NT2/D1 (cell line): ENCODE measurements at regions not wholly inside any gene's neighbourhood (a gene's known extent, or its start where the extent isn't known, plus 50 kb on each side); places are given as distances from the start of the nearest gene placed in this dataset.

Source experiments
- DNase-seq: peaks from one replicate; pipeline ENCODE4 v3.0.0-alpha.2; 2011; ENCODE audit warnings: low read depth, low spot score
- H3K27me3 ChIP-seq: 2 replicates; pipeline ENCODE4 v1.6.0; 2011; ENCODE audit warnings: mild to moderate bottlenecking; ENCODE audit not compliant: insufficient read length, insufficient read depth
- H3K36me3 ChIP-seq: 2 replicates; pipeline ENCODE4 v1.6.1; 2011; ENCODE audit warnings: mild to moderate bottlenecking, low read length, mixed read lengths; ENCODE audit not compliant: insufficient read depth, insufficient read length
- H3K4me1 ChIP-seq: 2 replicates; pipeline ENCODE4 v1.5.1; 2011; ENCODE audit not compliant: insufficient read depth, insufficient read length
- H3K4me3 ChIP-seq: 2 replicates; pipeline ENCODE4 v1.5.1; 2011; ENCODE audit warnings: low read depth; ENCODE audit not compliant: insufficient read length
- H3K9ac ChIP-seq: 2 replicates; pipeline ENCODE4 v1.6.0; 2011; ENCODE audit warnings: low read depth; ENCODE audit not compliant: insufficient read length
- H3K9me3 ChIP-seq: 2 replicates; pipeline ENCODE4 v1.5.1; 2011; ENCODE audit warnings: mild to moderate bottlenecking, low read length; ENCODE audit not compliant: insufficient read depth
- SUZ12 ChIP-seq: IDR thresholded peaks from 2 replicates; pipeline ENCODE4 v1.6.1; 2011; ENCODE audit not compliant: insufficient read length, insufficient read depth; ENCODE audit errors: extremely low read depth
- YY1 ChIP-seq: IDR thresholded peaks from 2 replicates; pipeline ENCODE4 v1.6.1; 2011; ENCODE audit not compliant: insufficient read length, insufficient read depth
- ZNF274 ChIP-seq: IDR thresholded peaks from 2 replicates; pipeline ENCODE4 v1.6.1; 2011; ENCODE audit warnings: mild to moderate bottlenecking, low read depth, low read length

DNA sequence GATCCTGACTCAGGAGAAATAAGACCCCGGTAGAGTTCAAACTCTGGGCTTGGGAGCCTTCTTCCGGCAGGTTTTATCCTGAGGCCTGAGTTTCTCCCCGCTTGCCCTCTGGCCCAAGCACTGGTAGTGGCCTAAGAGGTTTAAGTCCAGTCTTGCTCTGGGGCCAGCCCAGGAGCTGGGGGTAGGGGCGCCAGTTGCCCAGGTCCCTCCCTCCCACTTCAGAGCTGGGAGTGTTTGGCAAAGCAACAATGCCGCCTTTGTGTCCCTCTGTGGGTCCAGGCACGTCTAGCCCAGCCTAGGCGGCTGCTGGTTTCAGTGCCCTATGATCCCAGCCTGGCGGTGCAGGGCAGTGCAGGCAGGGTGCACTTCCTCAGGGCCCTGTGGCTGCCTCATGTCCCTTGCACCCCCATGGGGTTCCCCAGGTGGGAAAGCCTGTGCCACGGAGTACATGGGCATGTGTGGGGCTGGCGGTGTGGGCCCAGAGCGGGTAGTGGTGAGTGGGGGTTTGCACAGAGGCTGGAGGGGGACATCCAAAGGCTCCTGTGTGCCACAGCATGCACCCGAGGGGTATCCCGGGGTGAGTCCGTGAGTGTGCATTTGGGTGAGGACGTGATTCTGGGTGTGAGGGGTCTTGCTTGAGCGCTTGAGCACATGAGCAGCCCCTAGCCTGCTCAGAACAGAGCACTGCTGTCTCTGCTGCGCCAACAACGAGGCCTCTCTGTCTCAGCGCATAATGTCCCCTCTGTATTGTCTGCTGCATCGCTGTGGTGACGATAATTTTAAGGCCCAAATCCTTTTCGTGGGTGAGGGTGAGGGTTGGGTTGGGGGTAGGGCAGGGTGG lies 61.7 kb upstream of the PSD2 start:
- no peaks in the 10 kb centered on the region for H3K36me3 ChIP-seq
- DNase-seq: no peak
- no peaks in the 10 kb centered on the region for H3K27me3 ChIP-seq
- peaks cover 3% of the 10 kb centered on the region for H3K4me1 ChIP-seq
- no peaks in the 10 kb centered on the region for H3K9me3 ChIP-seq
- H3K9ac ChIP-seq: peak overlapping the region; percentile 47
- H3K4me3 ChIP-seq: no peak overlapping the region
- TF ChIP-seq ZNF274 (no peak), YY1 (no peak), SUZ12 (no peak)

DNA sequence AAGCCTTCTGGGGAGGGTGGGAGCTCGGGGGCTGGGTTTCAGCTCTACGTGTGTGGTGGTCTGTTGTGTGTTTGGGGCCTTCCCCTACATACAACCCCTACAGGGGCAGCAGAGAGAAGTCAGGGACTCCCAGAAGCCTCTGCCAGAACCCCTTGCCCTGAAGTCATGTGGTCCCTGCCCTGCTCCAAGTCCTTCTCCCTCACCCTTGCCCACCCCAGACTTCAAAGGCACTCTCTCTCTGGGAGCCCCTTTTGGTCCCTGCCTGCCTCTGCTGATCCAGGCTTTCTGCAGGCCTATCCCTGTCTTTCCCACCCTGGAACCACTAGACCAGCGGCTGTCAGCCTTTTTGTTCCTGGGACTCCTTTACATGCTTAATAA lies 61.1 kb upstream of the PSD2 start:
- DNase-seq: no peak
- Histone ChIP-seq H3K4me3 (no peak overlapping the region), H3K36me3 (no peaks in the 10 kb centered on the region), H3K9me3 (no peaks in the 10 kb centered on the region), H3K27me3 (no peaks in the 10 kb centered on the region), H3K9ac (no peak overlapping the region), H3K4me1 (peaks cover 6% of the 10 kb centered on the region)
- TF ChIP-seq SUZ12 (no peak), YY1 (no peak), ZNF274 (no peak)

DNA sequence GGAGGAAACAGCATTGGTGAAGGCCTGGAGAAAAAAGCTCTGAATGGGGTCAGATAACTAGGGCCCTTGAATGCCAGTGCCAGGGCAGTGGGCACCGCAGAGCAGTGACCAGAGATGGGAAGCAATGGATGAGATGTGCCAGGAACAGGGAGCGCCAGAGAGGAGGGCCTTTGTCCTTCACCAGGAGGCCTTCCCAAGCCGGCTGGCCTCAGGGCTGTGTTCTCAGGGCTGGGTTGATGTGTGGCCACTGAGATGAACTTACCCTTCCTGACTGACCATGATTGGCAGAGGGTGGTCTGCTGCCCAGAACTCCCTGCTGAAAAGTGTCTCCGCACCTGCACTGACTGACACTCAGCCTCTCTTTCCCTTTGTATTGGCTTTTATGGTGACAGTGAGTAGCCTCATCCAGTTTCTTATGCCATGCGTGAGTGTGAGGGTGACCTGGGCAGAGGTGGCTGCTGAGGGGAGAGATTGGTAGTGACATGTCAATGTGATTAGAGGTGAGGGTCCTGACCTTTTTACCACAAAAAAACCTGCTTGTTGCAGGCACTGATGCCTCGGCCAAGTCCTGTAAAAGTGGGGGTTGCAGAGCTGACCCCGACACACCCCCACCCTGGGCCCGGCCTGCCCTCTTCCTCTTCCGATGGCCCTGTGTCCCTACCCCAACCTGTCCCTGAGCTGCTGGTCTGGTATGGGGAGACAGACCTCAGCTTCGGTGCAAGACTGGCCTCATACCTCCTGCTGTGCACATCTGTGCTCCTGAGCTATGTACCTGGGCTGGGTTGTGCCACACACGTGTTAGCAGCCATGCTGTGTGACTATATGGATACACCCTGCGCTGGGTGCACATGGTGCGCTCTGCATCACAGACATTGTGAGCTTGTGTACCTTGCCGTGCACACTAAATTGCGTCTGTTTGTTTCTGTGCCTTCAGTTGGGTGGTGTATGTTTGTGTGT lies 57.1 kb upstream of the PSD2 start:
- H3K4me3 ChIP-seq: no peak overlapping the region
- no peak for DNase-seq
- peaks cover 2% of the 10 kb centered on the region for H3K27me3 ChIP-seq
- no peaks in the 10 kb centered on the region for H3K9me3 ChIP-seq
- no peak for TF ChIP-seq ZNF274
- TF ChIP-seq YY1: no peak
- TF ChIP-seq SUZ12: no peak
- H3K36me3 ChIP-seq: no peaks in the 10 kb centered on the region
- peaks cover 14% of the 10 kb centered on the region for H3K4me1 ChIP-seq
- no peak overlapping the region for H3K9ac ChIP-seq

- H3K9ac ChIP-seq: no peak overlapping the region
- no peaks in the 10 kb centered on the region for H3K36me3 ChIP-seq
- peaks cover 18% of the 10 kb centered on the region for H3K4me1 ChIP-seq
- H3K9me3 ChIP-seq: no peaks in the 10 kb centered on the region
- TF ChIP-seq YY1 (no peak), ZNF274 (no peak), SUZ12 (no peak)
- no peak for DNase-seq
- no peak overlapping the region for H3K4me3 ChIP-seq
- peaks cover 11% of the 10 kb centered on the region for H3K27me3 ChIP-seq
Measured at GRCh38 chr5:139739150-139739974, 56.2 kb upstream of the PSD2 start.

DNA sequence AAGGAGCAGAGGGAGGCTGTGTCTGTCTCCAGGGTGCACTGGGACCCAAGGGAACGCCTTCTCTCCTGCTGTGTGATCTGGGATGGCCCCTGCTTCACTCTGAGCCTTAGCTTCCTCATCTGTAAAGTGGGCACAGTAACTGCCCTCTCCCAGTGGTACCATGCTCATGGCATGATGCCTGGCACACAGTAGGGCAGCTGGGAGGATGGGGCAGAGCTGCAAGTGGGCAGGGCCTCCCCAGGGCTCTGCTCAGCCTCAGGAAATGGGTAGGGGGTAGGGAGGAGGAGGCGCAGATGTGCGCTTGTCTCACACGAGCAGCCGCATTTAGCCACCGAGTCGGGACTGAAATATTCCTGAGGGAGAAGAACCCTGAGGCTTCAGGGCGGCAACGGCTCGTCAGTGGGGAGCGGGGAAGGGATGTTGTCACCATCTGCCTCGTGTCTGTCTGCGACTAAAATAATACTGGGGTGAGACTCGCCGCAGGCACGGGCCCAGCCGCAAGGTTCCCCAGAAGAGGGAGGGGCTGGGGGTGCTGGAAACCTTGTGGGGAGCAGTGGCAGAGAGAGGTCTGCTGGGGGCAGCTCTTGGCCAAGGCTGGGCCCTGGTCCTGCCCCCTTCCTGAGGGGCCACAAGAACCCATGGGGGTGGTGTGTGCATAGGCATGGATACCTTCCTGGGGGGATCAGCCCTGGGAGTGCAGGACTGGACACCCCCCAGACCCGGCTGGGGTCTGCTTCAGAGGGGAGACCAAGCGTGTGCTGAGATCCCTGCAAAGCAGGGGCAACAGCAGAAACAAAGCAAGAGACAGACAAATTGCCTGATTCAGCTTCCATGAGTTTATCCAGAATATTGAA lies 55.2 kb upstream of the PSD2 start:
- no peak for DNase-seq
- H3K4me3 ChIP-seq: no peak overlapping the region
- peaks cover 11% of the 10 kb centered on the region for H3K27me3 ChIP-seq
- peak overlapping the region; percentile 25 for H3K9ac ChIP-seq
- H3K4me1 ChIP-seq: peaks cover 23% of the 10 kb centered on the region
- no peaks in the 10 kb centered on the region for H3K36me3 ChIP-seq
- H3K9me3 ChIP-seq: no peaks in the 10 kb centered on the region
- TF ChIP-seq YY1: no peak
- TF ChIP-seq ZNF274: no peak
- TF ChIP-seq SUZ12: no peak

GRCh38 chr5:139740992-139741672 lies 54.5 kb upstream of the PSD2 start:
- Histone ChIP-seq H3K9ac (no peak overlapping the region), H3K4me1 (peaks cover 24% of the 10 kb centered on the region), H3K36me3 (no peaks in the 10 kb centered on the region), H3K4me3 (no peak overlapping the region), H3K9me3 (no peaks in the 10 kb centered on the region), H3K27me3 (peaks cover 11% of the 10 kb centered on the region)
- no peak for DNase-seq
- TF ChIP-seq SUZ12: no peak
